T-cell (primary cell): ENCODE measurements at regions not wholly inside any gene's neighbourhood (a gene's known extent, or its start where the extent isn't known, plus 50 kb on each side); places are given as distances from the start of the nearest gene placed in this dataset.

Experiments
- ATAC-seq, 4 experiments: fragments of 200-7000 bp in 3 of 4; fragments of 150-1000 bp in 1 of 4; cut with Tn5 transposase; replicated peaks in 1 of 4; 1 replicate in 3 of 4; 2 replicates in 1 of 4; pipeline ENCODE4 v1.10.0; 2021; ENCODE audit warnings: moderate library complexity in 3 of 4, mild to moderate bottlenecking in 2 of 4, moderate number of reproducible peaks in 1 of 4
- CTCF ChIA-PET, 2 donors: fragments of 300-600 bp; sonication (Branson Sonifier 250); formaldehyde crosslinking; loops; one replicate each; lab custom pipeline; 2022; ENCODE audit warnings: antibody characterized with exemption in 2 of 2; lab: Charles Lee
- POLR2A ChIA-PET, 2 donors: fragments of 300-600 bp; sonication (Branson Sonifier 250); formaldehyde crosslinking; loops; one replicate each; lab custom pipeline; 2022; ENCODE audit warnings: antibody characterized with exemption in 2 of 2; lab: Charles Lee
- DNase-seq, 35 experiments: peaks; one replicate each; pipeline versions ENCODE4 v3.0.0 to v3.0.0-alpha.2; 2013 to 2023
- H3K27ac ChIP-seq: one replicate; pipeline ENCODE4 v1.5.1; 2013; ENCODE audit warnings: low read length
- H3K27me3 ChIP-seq, 2 experiments: replicated peaks in 1 of 2; 1 replicate in 1 of 2; 2 replicates in 1 of 2; pipeline versions ENCODE4 v1.6.1 to v1.7.0; 2013; ENCODE audit warnings: low read length in 1 of 2, mixed read lengths in 1 of 2; ENCODE audit not compliant: control insufficient read depth in 2 of 2, insufficient read depth in 2 of 2; ENCODE audit errors: extremely low read depth in 1 of 2
- H3K36me3 ChIP-seq, 2 donors: 1 replicate in 1 of 2; 2 replicates in 1 of 2; pipeline versions ENCODE4 v1.6.1 to v1.7.0; 2013; ENCODE audit warnings: low read length in 1 of 2; ENCODE audit not compliant: control insufficient read depth in 2 of 2, insufficient read depth in 1 of 2; ENCODE audit errors: extremely low read depth in 1 of 2
- H3K4me1 ChIP-seq, 2 experiments: 1 replicate in 1 of 2; 2 replicates in 1 of 2; pipeline versions ENCODE4 v1.6.1 to v1.7.0; 2013; ENCODE audit warnings: low read length in 2 of 2, mixed read lengths in 1 of 2; ENCODE audit not compliant: insufficient read depth in 2 of 2, control insufficient read depth in 1 of 2; ENCODE audit errors: extremely low read depth in 1 of 2
- H3K4me3 ChIP-seq, 2 donors: 1 replicate in 1 of 2; 2 replicates in 1 of 2; pipeline versions ENCODE4 v1.5.1 to v1.7.0; 2013; ENCODE audit warnings: mild to moderate bottlenecking in 2 of 2, low read length in 1 of 2, moderate library complexity in 1 of 2; ENCODE audit not compliant: control insufficient read depth in 1 of 2; ENCODE audit errors: extremely low read depth in 1 of 2
- H3K9me3 ChIP-seq: 2 replicates; pipeline ENCODE4 v1.7.0; 2013
- H3K27ac Mint-ChIP-seq, 2 donors: one replicate each; pipeline ENCODE4 v1.8.0; 2020 to 2021; ENCODE audit warnings: mild to moderate bottlenecking in 2 of 2, mixed read lengths in 2 of 2
- H3K27me3 Mint-ChIP-seq, 2 donors: one replicate each; pipeline ENCODE4 v1.8.0; 2021 to 2022; ENCODE audit warnings: mixed read lengths in 2 of 2
- H3K36me3 Mint-ChIP-seq: one replicate; pipeline ENCODE4 v1.8.0; 2021; ENCODE audit warnings: mixed read lengths
- H3K4me1 Mint-ChIP-seq, 3 donors: one replicate each; pipeline ENCODE4 v1.8.0; 2020 to 2022; ENCODE audit warnings: mixed read lengths in 3 of 3, mild to moderate bottlenecking in 1 of 3
- H3K4me3 Mint-ChIP-seq, 3 donors: one replicate each; pipeline ENCODE4 v1.8.0; 2020 to 2022; ENCODE audit warnings: mild to moderate bottlenecking in 3 of 3, mixed read lengths in 3 of 3, moderate library complexity in 3 of 3
- H3K9me3 Mint-ChIP-seq, 3 donors: one replicate each; pipeline ENCODE4 v1.8.0; 2020 to 2022; ENCODE audit warnings: mixed read lengths in 3 of 3
- WGBS: methylation state at CpG from one replicate; pipeline ENCODE4 v1.1.5; 2013; ENCODE audit warnings: missing lambda C conversion rate; ENCODE audit not compliant: insufficient coverage; 5-methylcytosine and 5-hydroxymethylcytosine counted together

GRCh38 chrX:88416002-88416401, 331.0 kb upstream of the CPXCR1 start:
- no peak overlapping the region for H3K4me3 ChIP-seq
- no peaks in the 10 kb centered on the region for H3K9me3 ChIP-seq
- no peaks in the 10 kb centered on the region for H3K36me3 Mint-ChIP-seq
- no peaks in the 10 kb centered on the region for H3K4me1 ChIP-seq
- 80% methylated on average over 1 of the region's 5 CpGs for WGBS
- no peak overlapping the region for H3K27ac ChIP-seq
- no peaks in the 10 kb centered on the region for H3K9me3 Mint-ChIP-seq
- no peaks in the 10 kb centered on the region for H3K27me3 Mint-ChIP-seq
- CTCF ChIA-PET, result no interaction called here
- no peaks in the 10 kb centered on the region for H3K4me1 Mint-ChIP-seq
- POLR2A ChIA-PET, result no interaction called here
- H3K36me3 ChIP-seq, result no peaks in the 10 kb centered on the region
- DNase-seq (no peak), ATAC-seq (no peak)
- H3K27me3 ChIP-seq, result no peaks in the 10 kb centered on the region
- H3K27ac Mint-ChIP-seq, result no peak overlapping the region
- H3K4me3 Mint-ChIP-seq, result no peak overlapping the region

- H3K4me1 Mint-ChIP-seq, result no peaks in the 10 kb centered on the region
- DNase-seq (no peak), ATAC-seq (no peak)
- H3K27me3 Mint-ChIP-seq, result peaks cover 0 to 1% of the 10 kb centered on the region in 2 donors
- H3K4me3 ChIP-seq, result no peak overlapping the region
- CTCF ChIA-PET, result no interaction called here
- no peaks in the 10 kb centered on the region for H3K36me3 ChIP-seq
- no peaks in the 10 kb centered on the region for H3K9me3 ChIP-seq
- H3K27me3 ChIP-seq, result no peaks in the 10 kb centered on the region
- POLR2A ChIA-PET, result no interaction called here
- H3K27ac Mint-ChIP-seq, result no peak overlapping the region
- no peak overlapping the region for H3K27ac ChIP-seq
- WGBS, result no CpG with 5 or more reads among the region's 4 CpGs
- H3K9me3 Mint-ChIP-seq, result no peaks in the 10 kb centered on the region
- H3K4me1 ChIP-seq, result no peaks in the 10 kb centered on the region
- no peaks in the 10 kb centered on the region for H3K36me3 Mint-ChIP-seq
- H3K4me3 Mint-ChIP-seq, result no peak overlapping the region
Measured at GRCh38 chrX:88416965-88417364, 330.1 kb upstream of the CPXCR1 start.

GRCh38 chrX:88424071-88424470, 323.0 kb upstream of the CPXCR1 start:
- H3K4me1 Mint-ChIP-seq, result no peaks in the 10 kb centered on the region

GRCh38 chrX:88424541-88424940, 322.5 kb upstream of the CPXCR1 start:
- H3K4me1 Mint-ChIP-seq, result no peaks in the 10 kb centered on the region
- POLR2A ChIA-PET, result no interaction called here
- ATAC-seq (no peak), DNase-seq (no peak)
- peaks cover 0 to 5% (median 0%) of the 10 kb centered on the region in 3 donors for H3K9me3 Mint-ChIP-seq
- H3K9me3 ChIP-seq, result no peaks in the 10 kb centered on the region
- H3K36me3 ChIP-seq, result no peaks in the 10 kb centered on the region
- no peaks in the 10 kb centered on the region for H3K36me3 Mint-ChIP-seq
- H3K4me3 Mint-ChIP-seq, result no peak overlapping the region
- no peaks in the 10 kb centered on the region for H3K27me3 ChIP-seq
- H3K4me3 ChIP-seq, result no peak overlapping the region
- no peak overlapping the region for H3K27ac Mint-ChIP-seq
- H3K27ac ChIP-seq, result no peak overlapping the region
- no CpG with 5 or more reads among the region's 4 CpGs for WGBS
- peaks cover 0 to 4% of the 10 kb centered on the region in 2 donors for H3K27me3 Mint-ChIP-seq
- no peaks in the 10 kb centered on the region for H3K4me1 ChIP-seq
- CTCF ChIA-PET, result no interaction called here

More at GRCh38 chrX:88424071-88424470, 323.0 kb upstream of the CPXCR1 start:
- Mint-ChIP-seq H3K9me3 (peaks cover 0 to 4% (median 0%) of the 10 kb centered on the region in 3 donors), H3K36me3 (no peaks in the 10 kb centered on the region), H3K4me3 (no peak overlapping the region), H3K27ac (no peak overlapping the region), H3K27me3 (peaks cover 0 to 4% of the 10 kb centered on the region in 2 donors)
- no peaks in the 10 kb centered on the region for H3K4me1 ChIP-seq
- ChIA-PET POLR2A (no interaction called here), CTCF (no interaction called here)
- no peaks in the 10 kb centered on the region for H3K27me3 ChIP-seq
- H3K4me3 ChIP-seq, result no peak overlapping the region
- no peak overlapping the region for H3K27ac ChIP-seq
- no peaks in the 10 kb centered on the region for H3K9me3 ChIP-seq
- DNase-seq, result no peak
- ATAC-seq, result no peak
- no peaks in the 10 kb centered on the region for H3K36me3 ChIP-seq

- Histone ChIP-seq H3K27ac (no peak overlapping the region), H3K36me3 (no peaks in the 10 kb centered on the region), H3K9me3 (no peaks in the 10 kb centered on the region), H3K4me1 (no peaks in the 10 kb centered on the region), H3K4me3 (no peak overlapping the region), H3K27me3 (no peaks in the 10 kb centered on the region)
- WGBS, result no CpG with 5 or more reads among the region's 4 CpGs
- no peak overlapping the region for H3K27ac Mint-ChIP-seq
- H3K36me3 Mint-ChIP-seq, result no peaks in the 10 kb centered on the region
- ChIA-PET POLR2A (no interaction called here), CTCF (no interaction called here)
- no peaks in the 10 kb centered on the region for H3K4me1 Mint-ChIP-seq
- no peak overlapping the region for H3K4me3 Mint-ChIP-seq
- peaks cover 0 to 4% of the 10 kb centered on the region in 2 donors for H3K27me3 Mint-ChIP-seq
- ATAC-seq (no peak), DNase-seq (no peak)
- peaks cover 0 to 6% (median 0%) of the 10 kb centered on the region in 3 donors for H3K9me3 Mint-ChIP-seq
Measured at GRCh38 chrX:88425739-88426138, 321.3 kb upstream of the CPXCR1 start.

GRCh38 chrX:88437563-88437962, 309.5 kb upstream of the CPXCR1 start:
- no CpG with 5 or more reads among the region's 1 CpG for WGBS

GRCh38 chrX:88438209-88438608, 308.8 kb upstream of the CPXCR1 start:
- DNase-seq (no peak), ATAC-seq (no peak)
- H3K9me3 Mint-ChIP-seq, result peaks cover 6 to 8% (median 6%) of the 10 kb centered on the region in 3 donors
- ChIA-PET POLR2A (no interaction called here), CTCF (no interaction called here)
- no peak overlapping the region for H3K27ac ChIP-seq
- WGBS, result no CpG with 5 or more reads among the region's 1 CpG
- no peaks in the 10 kb centered on the region for H3K4me1 ChIP-seq
- H3K4me1 Mint-ChIP-seq, result no peaks in the 10 kb centered on the region
- H3K9me3 ChIP-seq, result no peaks in the 10 kb centered on the region
- H3K27me3 Mint-ChIP-seq, result no peaks in the 10 kb centered on the region
- no peak overlapping the region for H3K27ac Mint-ChIP-seq
- H3K4me3 Mint-ChIP-seq, result no peak overlapping the region
- H3K36me3 Mint-ChIP-seq, result no peaks in the 10 kb centered on the region
- H3K36me3 ChIP-seq, result no peaks in the 10 kb centered on the region
- no peaks in the 10 kb centered on the region for H3K27me3 ChIP-seq
- no peak overlapping the region for H3K4me3 ChIP-seq

More at GRCh38 chrX:88437563-88437962, 309.5 kb upstream of the CPXCR1 start:
- no peaks in the 10 kb centered on the region for H3K4me1 Mint-ChIP-seq
- ChIA-PET POLR2A (no interaction called here), CTCF (no interaction called here)
- H3K27me3 Mint-ChIP-seq, result no peaks in the 10 kb centered on the region
- H3K27ac Mint-ChIP-seq, result no peak overlapping the region
- ATAC-seq (no peak), DNase-seq (no peak)
- H3K4me3 Mint-ChIP-seq, result no peak overlapping the region
- Histone ChIP-seq H3K36me3 (no peaks in the 10 kb centered on the region), H3K9me3 (no peaks in the 10 kb centered on the region), H3K4me3 (no peak overlapping the region), H3K27ac (no peak overlapping the region), H3K27me3 (no peaks in the 10 kb centered on the region), H3K4me1 (no peaks in the 10 kb centered on the region)
- H3K36me3 Mint-ChIP-seq, result no peaks in the 10 kb centered on the region
- peaks cover 6 to 8% (median 6%) of the 10 kb centered on the region in 3 donors for H3K9me3 Mint-ChIP-seq
